ENCODE measurements at regions not wholly inside any gene's neighbourhood (a gene's known extent, or its start where the extent isn't known, plus 50 kb on each side); places are given as distances from the start of the nearest gene placed in this dataset.

GRCh38 chr12:88889326-88890110, 309.2 kb upstream of the KITLG start:
- no peak for DNase-seq (ENCODE audit: low spot score in 2 of 2)
- H3K4me3 ChIP-seq (ENCODE audit: low read depth, poor library complexity, severe bottlenecking): no peak overlapping the region
- WGBS, 2 donors: 67 to 74% methylated on average over 2 of the region's 2 CpGs
- no peak for TF ChIP-seq POLR2A (IDR thresholded peaks at IDR 0.05)
- no peak for TF ChIP-seq CTCF (IDR thresholded peaks at IDR 0.05)
- intact Hi-C loops (cut with DNase I; ENCODE audit: low total_unique reads): no loop called here

GRCh38 chr12:88884600-88884999, 304.3 kb upstream of the KITLG start:
- 85 to 88% methylated on average over 2 of the region's 2 CpGs for WGBS, 2 donors
- TF ChIP-seq CTCF (IDR thresholded peaks at IDR 0.05): no peak
- TF ChIP-seq POLR2A (IDR thresholded peaks at IDR 0.05): no peak
- intact Hi-C loops (cut with DNase I; ENCODE audit: low total_unique reads): no loop called here
- no peak for DNase-seq (ENCODE audit: low spot score in 2 of 2)
- H3K4me3 ChIP-seq (ENCODE audit: low read depth, poor library complexity, severe bottlenecking): no peak overlapping the region

GRCh38 chr12:88882662-88883061, 302.4 kb upstream of the KITLG start:
- intact Hi-C loops (cut with DNase I; ENCODE audit: low total_unique reads): no loop called here
- DNase-seq (ENCODE audit: low spot score in 2 of 2): no peak
- 89 to 92% methylated on average over 1 of the region's 1 CpG for WGBS, 2 donors
- no peak overlapping the region for H3K4me3 ChIP-seq (ENCODE audit: low read depth, poor library complexity, severe bottlenecking)
- TF ChIP-seq CTCF (IDR thresholded peaks at IDR 0.05): no peak
- TF ChIP-seq POLR2A (IDR thresholded peaks at IDR 0.05): no peak

GRCh38 chr12:88880051-88880450, 299.8 kb upstream of the KITLG start:
- H3K4me3 ChIP-seq (ENCODE audit: low read depth, poor library complexity, severe bottlenecking): no peak overlapping the region
- WGBS, 2 donors: 68 to 76% methylated on average over 2 of the region's 2 CpGs
- TF ChIP-seq POLR2A (IDR thresholded peaks at IDR 0.05): no peak
- no peak for TF ChIP-seq CTCF (IDR thresholded peaks at IDR 0.05)
- DNase-seq (ENCODE audit: low spot score in 2 of 2): no peak
- intact Hi-C loops (cut with DNase I; ENCODE audit: low total_unique reads): no loop called here

- intact Hi-C loops (cut with DNase I; ENCODE audit: low total_unique reads): no loop called here
- no peak for TF ChIP-seq POLR2A (IDR thresholded peaks at IDR 0.05)
- no peak for DNase-seq (ENCODE audit: low spot score in 2 of 2)
- no peak overlapping the region for H3K4me3 ChIP-seq (ENCODE audit: low read depth, poor library complexity, severe bottlenecking)
- 81 to 86% methylated on average over 2 of the region's 2 CpGs for WGBS, 2 donors
Observed at GRCh38 chr12:88878295-88878694, 298.0 kb upstream of the KITLG start.

- WGBS, 2 donors: 89 to 97% methylated on average over 2 of the region's 2 CpGs
- no peak overlapping the region for H3K4me3 ChIP-seq (ENCODE audit: low read depth, poor library complexity, severe bottlenecking)
- no peak for DNase-seq (ENCODE audit: low spot score in 2 of 2)
- intact Hi-C loops (cut with DNase I; ENCODE audit: low total_unique reads): no loop called here
- no peak for TF ChIP-seq POLR2A (IDR thresholded peaks at IDR 0.05)
- TF ChIP-seq CTCF (IDR thresholded peaks at IDR 0.05): no peak
Observed at GRCh38 chr12:88876857-88877256, 296.6 kb upstream of the KITLG start.

Measured in lower leg skin (tissue), 4 donors.